Adrenal gland (tissue), 9 donors: ENCODE measurements at regions not wholly inside any gene's neighbourhood (a gene's known extent, or its start where the extent isn't known, plus 50 kb on each side); places are given as distances from the start of the nearest gene placed in this dataset.
A peak's percentile ranks its signal among the peaks of the same experiment; 100 is the strongest.

Source experiments
- DNase-seq, 7 donors: peaks; one replicate each; pipeline ENCODE4 v3.0.0-alpha.2; 2019 to 2020
- H3K27ac ChIP-seq, 5 donors: fragments of 200-600 bp; sonication (generic) in 4 of 5; 1 replicate in 3 of 5; 2 replicates in 2 of 5; pipeline versions ENCODE4 v1.5.1 to v1.8.0; 2016 to 2020; ENCODE audit warnings: mild to moderate bottlenecking in 1 of 5
- H3K27me3 ChIP-seq: fragments of 200-600 bp; 2 replicates; pipeline ENCODE4 v1.8.0; 2021
- H3K36me3 ChIP-seq, 2 donors: fragments of 200-600 bp; replicated peaks in 1 of 2; 1 replicate in 1 of 2; 2 replicates in 1 of 2; pipeline versions ENCODE4 v1.5.1 to v1.8.0; 2018 to 2022
- H3K4me1 ChIP-seq, 2 donors: fragments of 200-600 bp; replicated peaks in 1 of 2; 1 replicate in 1 of 2; 2 replicates in 1 of 2; pipeline versions ENCODE4 v1.5.1 to v1.8.0; 2018 to 2021
- H3K4me3 ChIP-seq, 4 donors: fragments of 200-600 bp; sonication (generic) in 3 of 4; one replicate each; pipeline ENCODE4 v1.5.1; 2016 to 2018
- H3K9me3 ChIP-seq, 3 donors: fragments of 200-600 bp; sonication (generic) in 1 of 3; replicated peaks in 1 of 3; 1 replicate in 2 of 3; 2 replicates in 1 of 3; pipeline versions ENCODE4 v1.5.1 to v1.8.0; 2016 to 2021
- POLR2A ChIP-seq, 2 donors: fragments of 450-650 bp; IDR thresholded peaks; one replicate each; pipeline ENCODE4 v1.6.1; 2017; ENCODE audit warnings: antibody characterized with exemption in 2 of 2, mild to moderate bottlenecking in 2 of 2, moderate library complexity in 1 of 2
- WGBS, 4 donors: extraction: QIAGEN DNeasy Blood & Tissue Kit in 2 of 4; methylation state at CpG; one replicate each; pipeline versions ENCODE4 v1.1.5 to v1.1.7; 2013 to 2017; 5-methylcytosine and 5-hydroxymethylcytosine counted together
- intact Hi-C, 2 donors: fragments of 100-400 bp; cut with DNase I; formaldehyde crosslinking; loops; one replicate each; pipeline versions ENCODE4 v1.14.1 to v1.15.0; 2022 to 2023
- TF ChIP-seq, protein P1 (sequence below), 6 experiments: fragments of 450-650 bp in 4 of 6; fragments of 200-600 bp in 2 of 6; sonication (generic) in 1 of 6; IDR thresholded peaks; 1 replicate in 5 of 6; 2 replicates in 1 of 6; pipeline versions ENCODE4 v1.5.1 to v1.8.0; 2016 to 2021; ENCODE audit warnings: antibody characterized with exemption in 6 of 6, mild to moderate bottlenecking in 2 of 6, moderate library complexity in 1 of 6
- donor health status: healthy with polysubstance abuse.
- donor health status: Bipolar disorder and iron deficiency.
- donor health status: DM: yes; HTN: yes; CAD: no.
- donor health status: DM: no; HTN: no; CAD: no.
- donor health status: DM: no; HTN: no; CAD: no.

DNA sequence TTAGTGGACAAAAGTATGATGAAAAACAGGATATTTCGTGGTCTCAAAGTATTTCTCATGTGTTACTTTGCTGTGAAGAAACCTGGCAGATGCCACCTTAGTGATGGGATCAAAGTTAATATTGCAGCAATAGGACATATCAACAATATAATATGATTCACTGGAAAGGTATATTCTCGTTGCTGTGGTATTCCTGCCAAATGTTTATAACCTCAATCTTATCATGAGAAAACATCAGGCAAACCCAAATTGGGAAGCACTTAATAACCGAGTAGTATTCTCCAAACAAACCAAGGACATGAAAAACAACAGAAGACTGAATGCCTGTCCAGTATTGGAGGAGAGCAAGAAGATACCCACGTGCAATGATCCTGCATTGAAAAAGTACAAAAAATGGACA is 302.6 kb upstream of the MC4R start:
- intact Hi-C loops, result no loop called here
- 53 to 63% (median 55%) methylated on average over 4 of the region's 4 CpGs for WGBS, 4 donors

DNA sequence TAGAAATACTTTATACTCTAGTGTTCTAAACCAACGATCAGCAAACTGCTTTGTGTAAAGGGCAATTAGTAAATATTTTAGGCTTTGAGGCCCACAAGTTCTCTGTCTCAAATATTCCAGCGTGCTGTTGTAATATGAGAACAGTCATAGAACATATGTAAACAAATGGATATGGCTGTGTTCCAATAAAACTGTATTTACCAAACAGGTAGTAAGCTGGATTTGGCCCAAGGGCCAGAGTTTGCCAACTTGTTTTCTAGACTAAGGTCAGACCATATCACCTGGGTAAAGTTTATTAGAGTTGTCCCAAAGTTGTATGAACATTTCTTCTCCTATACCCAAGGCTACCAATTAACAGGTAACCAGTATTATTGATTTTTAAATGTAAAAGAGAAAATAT is 303.2 kb upstream of the MC4R start:
- Histone ChIP-seq H3K9me3 (no peaks in the 10 kb centered on the region), H3K36me3 (no peaks in the 10 kb centered on the region), H3K4me3 (no peak overlapping the region), H3K27me3 (no peaks in the 10 kb centered on the region), H3K4me1 (no peaks in the 10 kb centered on the region), H3K27ac (no peak overlapping the region)
- intact Hi-C loops, result no loop called here
- no peak for TF ChIP-seq POLR2A (IDR thresholded peaks at IDR 0.05)
- TF ChIP-seq, protein P1, sequence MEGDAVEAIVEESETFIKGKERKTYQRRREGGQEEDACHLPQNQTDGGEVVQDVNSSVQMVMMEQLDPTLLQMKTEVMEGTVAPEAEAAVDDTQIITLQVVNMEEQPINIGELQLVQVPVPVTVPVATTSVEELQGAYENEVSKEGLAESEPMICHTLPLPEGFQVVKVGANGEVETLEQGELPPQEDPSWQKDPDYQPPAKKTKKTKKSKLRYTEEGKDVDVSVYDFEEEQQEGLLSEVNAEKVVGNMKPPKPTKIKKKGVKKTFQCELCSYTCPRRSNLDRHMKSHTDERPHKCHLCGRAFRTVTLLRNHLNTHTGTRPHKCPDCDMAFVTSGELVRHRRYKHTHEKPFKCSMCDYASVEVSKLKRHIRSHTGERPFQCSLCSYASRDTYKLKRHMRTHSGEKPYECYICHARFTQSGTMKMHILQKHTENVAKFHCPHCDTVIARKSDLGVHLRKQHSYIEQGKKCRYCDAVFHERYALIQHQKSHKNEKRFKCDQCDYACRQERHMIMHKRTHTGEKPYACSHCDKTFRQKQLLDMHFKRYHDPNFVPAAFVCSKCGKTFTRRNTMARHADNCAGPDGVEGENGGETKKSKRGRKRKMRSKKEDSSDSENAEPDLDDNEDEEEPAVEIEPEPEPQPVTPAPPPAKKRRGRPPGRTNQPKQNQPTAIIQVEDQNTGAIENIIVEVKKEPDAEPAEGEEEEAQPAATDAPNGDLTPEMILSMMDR (IDR thresholded peaks at IDR 0.05), result no peak
- WGBS, 4 donors, result 74 to 83% (median 77%) methylated on average over 2 of the region's 2 CpGs
- DNase-seq, result no peak

More for the DNA sequence above, 302.6 kb upstream of the MC4R start:
- DNase-seq, result no peak
- no peaks in the 10 kb centered on the region for H3K4me1 ChIP-seq
- H3K36me3 ChIP-seq, result no peaks in the 10 kb centered on the region
- no peaks in the 10 kb centered on the region for H3K27me3 ChIP-seq
- no peak overlapping the region for H3K27ac ChIP-seq
- TF ChIP-seq POLR2A (IDR thresholded peaks at IDR 0.05), result no peak
- TF ChIP-seq, protein P1 (IDR thresholded peaks at IDR 0.05), result no peak
- no peak overlapping the region for H3K4me3 ChIP-seq
- no peaks in the 10 kb centered on the region for H3K9me3 ChIP-seq

DNA sequence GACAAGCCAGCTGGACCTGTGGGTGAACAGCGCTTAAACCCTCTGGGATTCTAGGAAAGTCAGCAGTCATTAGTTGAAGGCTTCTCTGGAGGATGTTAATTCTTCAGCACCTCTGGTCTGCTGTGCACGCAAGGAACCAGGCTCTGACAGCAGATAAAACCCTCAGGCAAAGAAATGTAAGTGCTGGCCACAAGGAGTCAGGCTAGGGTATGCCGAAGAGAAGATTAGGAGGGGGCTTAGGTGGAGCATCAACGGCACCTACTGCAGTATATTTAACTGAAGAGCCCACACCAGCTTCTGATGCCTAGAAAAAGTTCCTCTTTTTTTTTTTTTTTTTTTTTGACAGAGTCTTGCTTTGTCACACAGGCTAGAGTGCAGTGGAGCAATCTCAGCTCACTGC is 304.2 kb upstream of the MC4R start:
- Histone ChIP-seq H3K4me1 (no peaks in the 10 kb centered on the region), H3K4me3 (no peak overlapping the region), H3K36me3 (no peaks in the 10 kb centered on the region), H3K9me3 (no peaks in the 10 kb centered on the region), H3K27ac (no peak overlapping the region), H3K27me3 (no peaks in the 10 kb centered on the region)
- no peak for TF ChIP-seq POLR2A (IDR thresholded peaks at IDR 0.05)
- TF ChIP-seq, protein P1 (IDR thresholded peaks at IDR 0.05), result no peak
- DNase-seq, result no peak
- intact Hi-C loops, result no loop called here
- WGBS, 4 donors, result 51 to 65% (median 60%) methylated on average over 4 of the region's 4 CpGs

DNA sequence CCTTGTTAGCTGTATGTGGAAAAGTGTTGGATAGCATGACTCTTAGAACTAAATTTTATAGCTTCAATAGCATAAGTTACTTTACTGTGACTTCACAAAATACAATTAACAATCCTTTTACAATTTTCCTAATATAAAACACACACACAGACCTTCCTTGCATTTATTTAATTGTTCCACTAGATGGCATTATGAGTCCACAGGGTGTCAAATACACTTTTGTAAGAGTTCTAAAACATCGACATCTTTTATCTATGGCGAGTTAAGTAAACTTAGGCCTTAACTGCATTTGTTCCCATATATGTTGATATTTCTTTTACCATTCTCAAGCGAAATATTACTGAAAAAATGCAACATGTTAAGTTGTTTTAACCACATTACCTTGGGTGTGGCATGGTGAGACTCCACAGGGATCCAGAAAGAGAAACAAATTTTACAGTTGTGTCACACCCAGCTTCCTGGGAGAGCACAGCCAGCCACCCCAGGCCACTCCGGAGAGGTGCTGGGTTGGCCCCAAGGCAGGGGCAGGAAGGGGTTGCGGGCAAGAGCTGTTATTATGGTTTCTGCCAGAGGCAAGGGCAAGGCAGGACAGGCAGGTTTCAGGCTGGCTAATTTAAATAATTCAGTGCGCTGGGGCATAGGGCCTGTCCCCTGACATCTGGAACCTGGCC is 312.4 kb upstream of the MC4R start:
- Histone ChIP-seq H3K27ac (no peak overlapping the region), H3K4me3 (no peak overlapping the region), H3K9me3 (no peaks in the 10 kb centered on the region), H3K27me3 (no peaks in the 10 kb centered on the region), H3K4me1 (no peaks in the 10 kb centered on the region), H3K36me3 (no peaks in the 10 kb centered on the region)
- DNase-seq, result no peak
- intact Hi-C loops, result loop anchor here in 1 of 2 donors (10.0 kb wide), 1 partner anchor 820 kb away; no protein-coding TSS in a partner anchor
- TF ChIP-seq, protein P1 (IDR thresholded peaks at IDR 0.05), result peak; percentile 31 to 66 (median 54)
- no peak for TF ChIP-seq POLR2A (IDR thresholded peaks at IDR 0.05)
- WGBS, 4 donors, result 31 to 33% (median 32%) methylated on average over 6 of the region's 6 CpGs
